NCI-H1092 treated with DMSO at 0.1 percent for 48 hours (cell line): ENCODE measurements at regions not wholly inside any gene's neighbourhood (a gene's known extent, or its start where the extent isn't known, plus 50 kb on each side); places are given as distances from the start of the nearest gene placed in this dataset.
"Not testable (repeated sequence)": the region's sequence is repeated elsewhere in the genome, so short reads cannot be mapped to it uniquely, and the experiment has no call there.

Experiments
- DNase-seq: peaks from one replicate; lab custom pipeline; 2025; lab: John Stamatoyannopoulos, UW

- DNase-seq: no peak
These were observed 167.5 kb downstream of the EBLN2 start for GRCh38 chr3:73228959-73229358.

- no peak for DNase-seq
These were observed 173.0 kb downstream of the EBLN2 start for GRCh38 chr3:73234354-73235014.

- no peak for DNase-seq
These were observed 174.3 kb downstream of the EBLN2 start for GRCh38 chr3:73235768-73236167.

- no peak for DNase-seq
These were observed 175.4 kb downstream of the EBLN2 start for GRCh38 chr3:73236867-73237266.

GRCh38 chr3:73243740-73244139 is 182.3 kb downstream of the EBLN2 start:
- DNase-seq: no peak

GRCh38 chr3:73245459-73245858 is 184.0 kb downstream of the EBLN2 start:
- DNase-seq: no peak

GRCh38 chr3:73249047-73249446 is 187.6 kb downstream of the EBLN2 start:
- no peak for DNase-seq

GRCh38 chr3:73254062-73254461 is 192.6 kb downstream of the EBLN2 start:
- DNase-seq: no peak

GRCh38 chr3:73255609-73256029 is 194.2 kb downstream of the EBLN2 start:
- peak; percentile 78 for DNase-seq

- no peak for DNase-seq
These were observed 195.7 kb downstream of the EBLN2 start for GRCh38 chr3:73257186-73257585.

GRCh38 chr3:73258057-73258456 is 196.6 kb downstream of the EBLN2 start:
- no peak for DNase-seq

GRCh38 chr3:73259291-73259690 is 197.8 kb downstream of the EBLN2 start:
- DNase-seq: no peak

- no peak for DNase-seq
These were observed 198.4 kb downstream of the EBLN2 start for GRCh38 chr3:73259856-73260255.

- not testable (repeated sequence) for DNase-seq
These were observed 205.1 kb downstream of the EBLN2 start for GRCh38 chr3:73266558-73266957.

GRCh38 chr3:73269126-73269525 is 207.7 kb downstream of the EBLN2 start:
- DNase-seq: not testable (repeated sequence)

- peak; percentile 85 for DNase-seq
These were observed 209.5 kb downstream of the EBLN2 start for GRCh38 chr3:73270839-73271483.

GRCh38 chr3:73273341-73273740 is 211.9 kb downstream of the EBLN2 start:
- DNase-seq: no peak

GRCh38 chr3:73280746-73281145 is 219.3 kb downstream of the EBLN2 start:
- no peak for DNase-seq

- peak; percentile 20 for DNase-seq
These were observed 223.0 kb downstream of the EBLN2 start for GRCh38 chr3:73284472-73284871.

- peak; percentile 50 for DNase-seq
These were observed 230.1 kb downstream of the EBLN2 start for GRCh38 chr3:73291541-73291940.

GRCh38 chr3:73292220-73292619 is 230.8 kb downstream of the EBLN2 start:
- DNase-seq: peak; percentile 40

GRCh38 chr3:73294537-73294936 is 233.1 kb downstream of the EBLN2 start:
- DNase-seq: no peak

- no peak for DNase-seq
These were observed 234.6 kb downstream of the EBLN2 start for GRCh38 chr3:73295876-73296635.
